ENCODE measurements at regions not wholly inside any gene's neighbourhood (a gene's known extent, or its start where the extent isn't known, plus 50 kb on each side); places are given as distances from the start of the nearest gene placed in this dataset.
"Not testable (repeated sequence)": the region's sequence is repeated elsewhere in the genome, so short reads cannot be mapped to it uniquely, and the experiment has no call there.

DNA sequence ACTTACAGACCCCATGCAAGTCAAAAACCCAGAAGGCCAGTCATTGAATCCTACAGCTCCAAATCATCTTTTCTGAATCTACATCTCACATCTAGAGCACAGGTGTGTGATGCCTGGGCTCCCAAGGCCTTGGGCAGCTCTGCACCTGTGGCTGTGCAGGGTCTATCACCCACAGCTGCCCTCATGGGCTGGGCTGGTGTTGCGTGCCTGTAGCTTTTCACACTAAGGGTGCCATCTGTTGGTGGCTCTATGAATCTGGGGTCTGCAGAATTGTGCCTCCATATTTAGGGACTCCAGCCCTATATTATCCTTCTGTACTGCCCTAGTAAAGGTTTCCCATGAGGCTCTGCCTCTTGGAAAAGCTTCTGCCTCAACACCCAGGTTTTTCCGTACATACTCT, 407.6 kb downstream of the TUBA3C start:
- TF ChIP-seq, protein P1, sequence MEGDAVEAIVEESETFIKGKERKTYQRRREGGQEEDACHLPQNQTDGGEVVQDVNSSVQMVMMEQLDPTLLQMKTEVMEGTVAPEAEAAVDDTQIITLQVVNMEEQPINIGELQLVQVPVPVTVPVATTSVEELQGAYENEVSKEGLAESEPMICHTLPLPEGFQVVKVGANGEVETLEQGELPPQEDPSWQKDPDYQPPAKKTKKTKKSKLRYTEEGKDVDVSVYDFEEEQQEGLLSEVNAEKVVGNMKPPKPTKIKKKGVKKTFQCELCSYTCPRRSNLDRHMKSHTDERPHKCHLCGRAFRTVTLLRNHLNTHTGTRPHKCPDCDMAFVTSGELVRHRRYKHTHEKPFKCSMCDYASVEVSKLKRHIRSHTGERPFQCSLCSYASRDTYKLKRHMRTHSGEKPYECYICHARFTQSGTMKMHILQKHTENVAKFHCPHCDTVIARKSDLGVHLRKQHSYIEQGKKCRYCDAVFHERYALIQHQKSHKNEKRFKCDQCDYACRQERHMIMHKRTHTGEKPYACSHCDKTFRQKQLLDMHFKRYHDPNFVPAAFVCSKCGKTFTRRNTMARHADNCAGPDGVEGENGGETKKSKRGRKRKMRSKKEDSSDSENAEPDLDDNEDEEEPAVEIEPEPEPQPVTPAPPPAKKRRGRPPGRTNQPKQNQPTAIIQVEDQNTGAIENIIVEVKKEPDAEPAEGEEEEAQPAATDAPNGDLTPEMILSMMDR (IDR thresholded peaks at IDR 0.05 in 2 of 3, conservative IDR thresholded peaks at IDR 0.05 in 1 of 3; ENCODE audit: control insufficient read depth in 2 of 3, extremely low read depth in 1 of 3, insufficient read depth in 1 of 3, low read depth in 3 of 3, low read length in 3 of 3), result not testable (repeated sequence)
- TF ChIP-seq GABPA (IDR thresholded peaks at IDR 0.05; ENCODE audit: low read depth), result not testable (repeated sequence)

All from GM12878 (cell line).